Endothelial cell (in vitro differentiated cells): ENCODE measurements at regions not wholly inside any gene's neighbourhood (a gene's known extent, or its start where the extent isn't known, plus 50 kb on each side); places are given as distances from the start of the nearest gene placed in this dataset.

Experiments used
- DNase-seq: peaks from one replicate; pipeline ENCODE4 v3.0.0; 2021; ENCODE audit warnings: low spot score
- H3K27ac Mint-ChIP-seq: one replicate; pipeline ENCODE4 v1.8.0; 2021; ENCODE audit warnings: mixed read lengths, inconsistent platforms; ENCODE audit not compliant: unreplicated experiment
- H3K27me3 Mint-ChIP-seq: one replicate; pipeline ENCODE4 v1.8.0; 2021; ENCODE audit warnings: mild to moderate bottlenecking, moderate library complexity, mixed read lengths, inconsistent platforms; ENCODE audit not compliant: unreplicated experiment
- H3K36me3 Mint-ChIP-seq: one replicate; pipeline ENCODE4 v1.8.0; 2021; ENCODE audit warnings: mild to moderate bottlenecking, low read depth, mixed read lengths, inconsistent platforms; ENCODE audit not compliant: unreplicated experiment
- H3K4me1 Mint-ChIP-seq: one replicate; pipeline ENCODE4 v1.8.0; 2021; ENCODE audit warnings: mild to moderate bottlenecking, mixed read lengths, inconsistent platforms; ENCODE audit not compliant: unreplicated experiment
- H3K4me3 Mint-ChIP-seq: one replicate; pipeline ENCODE4 v1.8.0; 2021; ENCODE audit warnings: mild to moderate bottlenecking, mixed read lengths, inconsistent platforms; ENCODE audit not compliant: unreplicated experiment
- H3K9me3 Mint-ChIP-seq: one replicate; pipeline ENCODE4 v1.8.0; 2021; ENCODE audit warnings: mixed read lengths, inconsistent platforms; ENCODE audit not compliant: unreplicated experiment
- CTCF ChIP-seq: fragments of 200-600 bp; sonication (generic); IDR thresholded peaks from one replicate; pipeline ENCODE4 v1.5.0; 2021; ENCODE audit warnings: antibody characterized with exemption; ENCODE audit not compliant: unreplicated experiment

- no peak for TF ChIP-seq CTCF
- Mint-ChIP-seq H3K4me3 (no peak overlapping the region), H3K9me3 (no peaks in the 10 kb centered on the region), H3K4me1 (peaks cover 13% of the 10 kb centered on the region), H3K27me3 (peaks cover 2% of the 10 kb centered on the region), H3K27ac (no peak overlapping the region), H3K36me3 (no peaks in the 10 kb centered on the region)
- no peak for DNase-seq
Observed at GRCh38 chr4:124945422-124945821, 232.9 kb upstream of the ANKRD50 start.

GRCh38 chr4:124943938-124944337 lies 231.4 kb upstream of the ANKRD50 start:
- H3K27me3 Mint-ChIP-seq: no peaks in the 10 kb centered on the region
- H3K9me3 Mint-ChIP-seq: no peaks in the 10 kb centered on the region
- DNase-seq: no peak
- no peak for TF ChIP-seq CTCF
- H3K36me3 Mint-ChIP-seq: no peaks in the 10 kb centered on the region
- no peak overlapping the region for H3K27ac Mint-ChIP-seq
- peaks cover 20% of the 10 kb centered on the region for H3K4me1 Mint-ChIP-seq
- H3K4me3 Mint-ChIP-seq: no peak overlapping the region

GRCh38 chr4:124943145-124943889 lies 230.8 kb upstream of the ANKRD50 start:
- TF ChIP-seq CTCF: no peak
- H3K9me3 Mint-ChIP-seq: no peaks in the 10 kb centered on the region
- H3K27me3 Mint-ChIP-seq: no peaks in the 10 kb centered on the region
- H3K36me3 Mint-ChIP-seq: no peaks in the 10 kb centered on the region
- no peak for DNase-seq
- H3K4me3 Mint-ChIP-seq: no peak overlapping the region
- H3K27ac Mint-ChIP-seq: no peak overlapping the region
- H3K4me1 Mint-ChIP-seq: peaks cover 20% of the 10 kb centered on the region

- Mint-ChIP-seq H3K4me1 (peaks cover 20% of the 10 kb centered on the region), H3K27me3 (no peaks in the 10 kb centered on the region), H3K4me3 (no peak overlapping the region), H3K27ac (peak overlapping the region; percentile 94), H3K9me3 (no peaks in the 10 kb centered on the region), H3K36me3 (no peaks in the 10 kb centered on the region)
- TF ChIP-seq CTCF: no peak
- DNase-seq: no peak
Observed at GRCh38 chr4:124941267-124941666, 228.7 kb upstream of the ANKRD50 start.

- Mint-ChIP-seq H3K27me3 (no peaks in the 10 kb centered on the region), H3K9me3 (no peaks in the 10 kb centered on the region), H3K27ac (peak overlapping the region; percentile 98), H3K4me3 (no peak overlapping the region), H3K36me3 (no peaks in the 10 kb centered on the region), H3K4me1 (peaks cover 20% of the 10 kb centered on the region)
- DNase-seq: no peak
- no peak for TF ChIP-seq CTCF
Observed at GRCh38 chr4:124940387-124940786, 227.9 kb upstream of the ANKRD50 start.
